ENCODE measurements at regions not wholly inside any gene's neighbourhood (a gene's known extent, or its start where the extent isn't known, plus 50 kb on each side); places are given as distances from the start of the nearest gene placed in this dataset.
"Not testable (repeated sequence)": the region's sequence is repeated elsewhere in the genome, so short reads cannot be mapped to it uniquely, and the experiment has no call there.

DNA sequence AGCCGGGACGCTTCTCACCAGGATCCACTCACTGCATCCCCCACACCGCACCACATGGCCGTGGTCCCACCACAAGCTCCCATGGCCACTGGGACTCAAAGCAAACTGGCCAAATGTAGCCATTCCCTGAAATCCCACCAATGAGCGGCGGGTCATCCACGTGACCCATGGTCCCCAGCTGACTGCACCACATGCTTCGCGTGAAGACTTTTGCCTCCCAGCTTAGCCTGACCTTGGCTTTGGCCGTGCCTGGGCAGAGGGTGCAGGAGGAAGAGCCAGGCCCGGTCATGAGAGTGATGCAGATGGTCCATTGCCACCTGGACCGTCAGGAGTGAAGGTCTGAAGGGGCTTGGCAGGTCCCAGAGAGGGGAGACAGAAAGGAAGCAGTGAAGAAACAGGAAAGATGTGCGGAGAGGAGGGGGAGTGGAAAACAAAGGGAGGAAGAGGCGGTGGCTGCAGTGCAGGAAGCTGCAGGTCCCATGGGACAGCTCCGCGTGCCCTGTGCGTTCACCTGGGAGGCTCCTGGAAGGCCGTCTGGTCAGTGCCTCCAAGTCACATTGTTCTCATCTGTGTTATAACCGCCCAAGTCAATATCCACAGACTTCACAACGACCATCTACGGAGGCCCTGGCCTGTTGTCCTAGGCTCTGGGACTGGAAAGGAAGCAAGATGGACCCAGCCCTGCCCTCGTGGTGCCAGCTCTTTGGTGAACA lies 167.8 kb upstream of the AJAP1 start:
- Histone ChIP-seq H3K4me1 (ENCODE audit: control insufficient read depth in 1 of 2, low read depth in 2 of 2) (no peaks in the 10 kb centered on the region), H3K4me3 (no peak overlapping the region), H3K27ac (no peak overlapping the region), H3K27me3 (replicated peaks; ENCODE audit: insufficient read depth) (no peaks in the 10 kb centered on the region), H3K9me3 (no peaks in the 10 kb centered on the region), H3K36me3 (no peaks in the 10 kb centered on the region)
- no peak for ATAC-seq (ENCODE audit: insufficient number of reproducible peaks, low FRiP score, low read depth)
- no peak for TF ChIP-seq CTCF (IDR thresholded peaks at IDR 0.05)
- no peak for DNase-seq (ENCODE audit: low spot score)

- H3K27me3 ChIP-seq (replicated peaks; ENCODE audit: insufficient read depth), result no peaks in the 10 kb centered on the region
- H3K27ac ChIP-seq, result no peak overlapping the region
- ATAC-seq (ENCODE audit: insufficient number of reproducible peaks, low FRiP score, low read depth), result no peak
- H3K9me3 ChIP-seq, result no peaks in the 10 kb centered on the region
- H3K36me3 ChIP-seq, result no peaks in the 10 kb centered on the region
- no peak for TF ChIP-seq CTCF (IDR thresholded peaks at IDR 0.05)
- no peaks in the 10 kb centered on the region for H3K4me1 ChIP-seq (ENCODE audit: control insufficient read depth in 1 of 2, low read depth in 2 of 2)
- H3K4me3 ChIP-seq, result no peak overlapping the region
- no peak for DNase-seq (ENCODE audit: low spot score)
Measured at GRCh38 chr1:4488018-4488417, 166.4 kb upstream of the AJAP1 start.

- no peak for ATAC-seq (ENCODE audit: insufficient number of reproducible peaks, low FRiP score, low read depth)
- H3K36me3 ChIP-seq, result no peaks in the 10 kb centered on the region
- DNase-seq (ENCODE audit: low spot score), result no peak
- no peak overlapping the region for H3K4me3 ChIP-seq
- TF ChIP-seq CTCF (IDR thresholded peaks at IDR 0.05), result no peak
- H3K9me3 ChIP-seq, result no peaks in the 10 kb centered on the region
- H3K27me3 ChIP-seq (replicated peaks; ENCODE audit: insufficient read depth), result no peaks in the 10 kb centered on the region
- H3K27ac ChIP-seq, result no peak overlapping the region
- no peaks in the 10 kb centered on the region for H3K4me1 ChIP-seq (ENCODE audit: control insufficient read depth in 1 of 2, low read depth in 2 of 2)
Measured at GRCh38 chr1:4489486-4489885, 164.9 kb upstream of the AJAP1 start.

DNA sequence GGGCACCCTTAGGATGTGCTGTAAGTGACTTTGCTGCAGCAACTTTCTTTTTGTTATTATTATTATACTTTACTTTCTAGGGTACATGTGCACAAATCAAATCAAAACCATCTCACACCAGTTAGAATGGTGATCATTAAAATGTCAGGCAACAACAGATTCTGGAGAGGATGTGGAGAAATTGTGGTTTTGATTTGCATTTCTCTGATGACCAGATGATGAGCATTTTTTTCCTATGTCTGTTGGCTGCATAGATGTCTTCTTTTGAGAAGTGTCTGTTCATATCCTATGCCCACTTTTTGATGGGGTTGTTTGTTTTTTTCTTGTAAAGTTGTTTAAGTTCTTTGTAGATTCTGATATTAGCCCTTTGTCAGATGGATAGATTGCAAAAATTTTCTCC lies 164.4 kb upstream of the AJAP1 start:
- H3K4me3 ChIP-seq; H3K4me1 ChIP-seq (ENCODE audit: control insufficient read depth in 1 of 2, low read depth in 2 of 2); H3K27me3 ChIP-seq (replicated peaks; ENCODE audit: insufficient read depth); H3K36me3 ChIP-seq; H3K9me3 ChIP-seq; ATAC-seq (ENCODE audit: insufficient number of reproducible peaks, low FRiP score, low read depth); DNase-seq (ENCODE audit: low spot score); H3K27ac ChIP-seq: not testable (repeated sequence)

GRCh38 chr1:4494027-4494426 lies 160.4 kb upstream of the AJAP1 start:
- DNase-seq (ENCODE audit: low spot score) (no peak), ATAC-seq (ENCODE audit: insufficient number of reproducible peaks, low FRiP score, low read depth) (no peak)
- Histone ChIP-seq H3K4me3 (no peak overlapping the region), H3K36me3 (no peaks in the 10 kb centered on the region), H3K4me1 (ENCODE audit: control insufficient read depth in 1 of 2, low read depth in 2 of 2) (no peaks in the 10 kb centered on the region), H3K27ac (no peak overlapping the region), H3K9me3 (no peaks in the 10 kb centered on the region), H3K27me3 (replicated peaks; ENCODE audit: insufficient read depth) (no peaks in the 10 kb centered on the region)
- TF ChIP-seq CTCF (IDR thresholded peaks at IDR 0.05), result no peak

DNA sequence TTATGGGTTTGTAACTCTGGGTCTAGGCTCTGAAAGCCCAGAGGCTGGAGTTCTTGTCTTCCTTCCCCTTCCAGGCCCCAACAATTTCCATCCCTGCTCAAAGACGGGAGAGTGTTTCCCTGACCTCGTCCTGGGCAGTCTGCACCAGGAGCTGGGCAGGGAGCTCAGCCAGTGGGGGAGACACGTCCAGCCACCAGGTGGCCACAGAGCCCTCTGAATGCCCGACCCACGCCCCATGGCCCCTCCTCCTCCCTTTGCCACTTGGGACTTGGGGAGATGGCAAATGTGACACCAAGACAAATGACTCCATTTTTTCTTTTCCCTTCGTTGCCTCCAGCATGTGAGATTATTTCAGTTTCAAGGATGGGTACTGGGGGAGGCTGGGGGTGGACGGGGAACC lies 159.9 kb upstream of the AJAP1 start:
- no peak for DNase-seq (ENCODE audit: low spot score)
- no peaks in the 10 kb centered on the region for H3K36me3 ChIP-seq
- ATAC-seq (ENCODE audit: insufficient number of reproducible peaks, low FRiP score, low read depth), result no peak
- H3K9me3 ChIP-seq, result no peaks in the 10 kb centered on the region
- H3K27me3 ChIP-seq (replicated peaks; ENCODE audit: insufficient read depth), result no peaks in the 10 kb centered on the region
- no peaks in the 10 kb centered on the region for H3K4me1 ChIP-seq (ENCODE audit: control insufficient read depth in 1 of 2, low read depth in 2 of 2)
- no peak overlapping the region for H3K4me3 ChIP-seq
- H3K27ac ChIP-seq, result no peak overlapping the region
- TF ChIP-seq CTCF (IDR thresholded peaks at IDR 0.05), result no peak
